Ishikawa (cell line): ENCODE measurements at regions not wholly inside any gene's neighbourhood (a gene's known extent, or its start where the extent isn't known, plus 50 kb on each side); places are given as distances from the start of the nearest gene placed in this dataset.

Experiments used
- CEBPB ChIP-seq: IDR thresholded peaks from 2 replicates; pipeline ENCODE4 v1.6.1; 2012
- CREB1 ChIP-seq: IDR thresholded peaks from 2 replicates; pipeline ENCODE4 v1.6.1; 2012; ENCODE audit warnings: low read depth
- EGR1 ChIP-seq: IDR thresholded peaks from 2 replicates; pipeline ENCODE4 v1.6.1; 2012
- EP300 ChIP-seq: IDR thresholded peaks from 2 replicates; pipeline ENCODE4 v1.6.1; 2012; ENCODE audit warnings: borderline replicate concordance
- FOXM1 ChIP-seq: IDR thresholded peaks from 2 replicates; pipeline ENCODE4 v1.6.1; 2012; ENCODE audit warnings: low read depth, borderline replicate concordance
- NFIC ChIP-seq: IDR thresholded peaks from 2 replicates; pipeline ENCODE4 v1.6.1; 2012
- RAD21 ChIP-seq: IDR thresholded peaks from 2 replicates; pipeline ENCODE4 v1.6.1; 2012; ENCODE audit warnings: low read depth
- REST ChIP-seq: IDR thresholded peaks from 2 replicates; pipeline ENCODE4 v1.6.1; 2012; ENCODE audit warnings: low read depth, mild to moderate bottlenecking
- TAF1 ChIP-seq: IDR thresholded peaks from 2 replicates; pipeline ENCODE4 v1.6.1; 2012; ENCODE audit warnings: low read depth, mild to moderate bottlenecking
- TCF12 ChIP-seq: IDR thresholded peaks from 2 replicates; pipeline ENCODE4 v1.6.1; 2012; ENCODE audit warnings: low read depth
- YY1 ChIP-seq: IDR thresholded peaks from 2 replicates; pipeline ENCODE4 v1.6.1; 2012; ENCODE audit warnings: low read depth
- ZBTB7A ChIP-seq: IDR thresholded peaks from 2 replicates; pipeline ENCODE4 v1.6.1; 2012; ENCODE audit warnings: low read depth
- TF ChIP-seq, protein P1 (sequence below): IDR thresholded peaks from 2 replicates; pipeline ENCODE4 v1.6.1; 2012
- TF ChIP-seq, protein P2 (sequence below): IDR thresholded peaks from 2 replicates; pipeline ENCODE4 v1.6.1; 2012

GRCh38 chr14:85122690-85123089 lies 407.3 kb upstream of the FLRT2 start:
- TF ChIP-seq YY1: no peak
- TF ChIP-seq EP300: no peak
- TF ChIP-seq TAF1: no peak
- TF ChIP-seq, protein P1, sequence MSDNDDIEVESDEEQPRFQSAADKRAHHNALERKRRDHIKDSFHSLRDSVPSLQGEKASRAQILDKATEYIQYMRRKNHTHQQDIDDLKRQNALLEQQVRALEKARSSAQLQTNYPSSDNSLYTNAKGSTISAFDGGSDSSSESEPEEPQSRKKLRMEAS: no peak
- no peak for TF ChIP-seq EGR1
- TF ChIP-seq REST: no peak
- TF ChIP-seq CREB1: no peak
- TF ChIP-seq CEBPB: no peak
- TF ChIP-seq, protein P2, sequence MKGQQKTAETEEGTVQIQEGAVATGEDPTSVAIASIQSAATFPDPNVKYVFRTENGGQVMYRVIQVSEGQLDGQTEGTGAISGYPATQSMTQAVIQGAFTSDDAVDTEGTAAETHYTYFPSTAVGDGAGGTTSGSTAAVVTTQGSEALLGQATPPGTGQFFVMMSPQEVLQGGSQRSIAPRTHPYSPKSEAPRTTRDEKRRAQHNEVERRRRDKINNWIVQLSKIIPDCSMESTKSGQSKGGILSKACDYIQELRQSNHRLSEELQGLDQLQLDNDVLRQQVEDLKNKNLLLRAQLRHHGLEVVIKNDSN: no peak
- no peak for TF ChIP-seq RAD21
- no peak for TF ChIP-seq FOXM1
- TF ChIP-seq NFIC: no peak
- TF ChIP-seq ZBTB7A: no peak
- no peak for TF ChIP-seq TCF12
